GM12878 (cell line): ENCODE measurements at regions not wholly inside any gene's neighbourhood (a gene's known extent, or its start where the extent isn't known, plus 50 kb on each side); places are given as distances from the start of the nearest gene placed in this dataset.

ENCODE experiments used
- ATAC-seq: fragments of 200-7000 bp; cut with Tn5 transposase; 3 replicates; pipeline ENCODE4 v1.9.1; 2020; ENCODE audit warnings: mild to moderate bottlenecking, moderate library complexity
- BruUV-seq: library from RNA; stranded (reverse); fragments of 400-500 nt; replicated peaks from 2 replicates; lab custom pipeline; 2021; lab: Mats Ljungman, UMichigan
- CTCF ChIA-PET: fragments of 300-600 bp; sonication (Branson Sonifier 250); formaldehyde crosslinking; extraction: SDS; loops from one replicate; lab custom pipeline; 2021; ENCODE audit warnings: inconsistent platforms; lab: Yijun Ruan, JAX
- POLR2A ChIA-PET: fragments of 350-600 bp; formaldehyde crosslinking; extraction: SDS; loops from one replicate; lab custom pipeline; 2021; ENCODE audit warnings: inconsistent platforms; lab: Charles Lee
- RAD21 ChIA-PET: fragments of 300-600 bp; sonication (Branson Sonifier 250); formaldehyde crosslinking; loops from one replicate; lab custom pipeline; 2023; ENCODE audit warnings: antibody characterized with exemption; ENCODE audit not compliant: unreplicated experiment; lab: Charles Lee
- SMC1A ChIA-PET: fragments of 300-600 bp; sonication (Branson Sonifier 250); formaldehyde crosslinking; loops from one replicate; lab custom pipeline; 2023; ENCODE audit not compliant: unreplicated experiment, uncharacterized antibody; lab: Charles Lee
- DNase-seq: peaks from one replicate; pipeline ENCODE4 v3.0.0-alpha.2; 2011; ENCODE audit warnings: low read depth, low spot score
- FAIRE-seq: peaks from 3 replicates; lab custom pipeline; 2011; peaks lifted over from hg19 to GRCh38; lab: Jason Lieb, UNC
- H2AFZ ChIP-seq: 2 replicates; pipeline ENCODE4 v1.6.0; 2011; ENCODE audit warnings: low read depth, low read length, control low read depth; ENCODE audit not compliant: control insufficient read depth
- H3K27ac ChIP-seq: 2 replicates; pipeline ENCODE4 v1.5.1; 2011; ENCODE audit warnings: control low read depth; ENCODE audit not compliant: control insufficient read depth, insufficient read depth
- H3K27me3 ChIP-seq, 2 experiments: replicated peaks in 1 of 2; 2 replicates each; pipeline versions ENCODE4 v1.6.0 to v1.6.1; 2011; ENCODE audit warnings: low read length in 1 of 2; ENCODE audit not compliant: control insufficient read depth in 2 of 2, insufficient read depth in 2 of 2
- H3K36me3 ChIP-seq, 2 experiments: 2 replicates each; pipeline ENCODE4 v1.5.1; 2011; ENCODE audit warnings: low read length in 1 of 2; ENCODE audit not compliant: control insufficient read depth in 2 of 2, insufficient read depth in 2 of 2
- H3K4me1 ChIP-seq: 2 replicates; pipeline ENCODE4 v1.6.1; 2011; ENCODE audit warnings: mild to moderate bottlenecking, low read length, moderate library complexity, mixed read lengths; ENCODE audit not compliant: control insufficient read depth, insufficient read depth
- H3K4me2 ChIP-seq: 2 replicates; pipeline ENCODE4 v1.6.0; 2011; ENCODE audit warnings: control low read depth; ENCODE audit not compliant: control insufficient read depth, insufficient read depth
- H3K4me3 ChIP-seq: fragments of 200-600 bp; sonication (generic); 2 replicates; pipeline ENCODE4 v1.5.1; 2016
- H3K79me2 ChIP-seq: 2 replicates; pipeline ENCODE4 v1.6.0; 2011; ENCODE audit warnings: low read length; ENCODE audit not compliant: control insufficient read depth, insufficient read depth
- H3K9ac ChIP-seq: 2 replicates; pipeline ENCODE4 v1.8.0; 2011; ENCODE audit warnings: low read length, control low read depth, mixed read lengths; ENCODE audit not compliant: control insufficient read depth, insufficient read depth
- H3K9me3 ChIP-seq: replicated peaks from 3 replicates; pipeline ENCODE4 v1.5.1; 2011; ENCODE audit warnings: mild to moderate bottlenecking, low read length; ENCODE audit not compliant: control insufficient read depth, insufficient read depth
- H4K20me1 ChIP-seq: 2 replicates; pipeline ENCODE4 v1.6.0; 2011; ENCODE audit not compliant: control insufficient read depth, insufficient read depth
- CBX3 ChIP-seq: fragments of 200-600 bp; sonication (generic); IDR thresholded peaks from 2 replicates; pipeline ENCODE4 v1.6.1; 2016; ENCODE audit warnings: low read depth, borderline replicate concordance
- CREB1 ChIP-seq: IDR thresholded peaks from 2 replicates; pipeline ENCODE4 v1.6.1; 2012; ENCODE audit warnings: low read depth, mild to moderate bottlenecking, inconsistent platforms
- HDAC6 ChIP-seq: fragments of 200-600 bp; sonication (generic); IDR thresholded peaks from one replicate; pipeline ENCODE4 v1.8.0; 2017; ENCODE audit warnings: antibody characterized with exemption; ENCODE audit not compliant: unreplicated experiment
- LARP7 ChIP-seq: fragments of 450-650 bp; IDR thresholded peaks from 2 replicates; pipeline ENCODE4 v1.6.1; 2017; ENCODE audit warnings: mild to moderate bottlenecking
- MYB ChIP-seq: fragments of 150-350 bp; IDR thresholded peaks from 2 replicates; pipeline ENCODE4 v1.6.1; 2014; ENCODE audit warnings: mild to moderate bottlenecking, low read depth, low read length, borderline replicate concordance
- RAD21 ChIP-seq: IDR thresholded peaks from 2 replicates; pipeline ENCODE4 v1.6.1; 2011; ENCODE audit warnings: mild to moderate bottlenecking, low read depth, low read length, moderate library complexity; ENCODE audit not compliant: insufficient read depth
- SIX5 ChIP-seq: IDR thresholded peaks from 2 replicates; pipeline ENCODE4 v1.6.1; 2011; ENCODE audit warnings: mild to moderate bottlenecking, low read depth, low read length, moderate library complexity; ENCODE audit not compliant: severe bottlenecking
- SMARCA5 ChIP-seq: fragments of 450-650 bp; IDR thresholded peaks from 2 replicates; pipeline ENCODE4 v1.6.1; 2017; ENCODE audit warnings: mild to moderate bottlenecking
- SPI1 ChIP-seq: IDR thresholded peaks from 2 replicates; pipeline ENCODE4 v1.6.1; 2011; ENCODE audit warnings: low read depth, mild to moderate bottlenecking, low read length, moderate library complexity, borderline replicate concordance; ENCODE audit not compliant: insufficient read depth
- SUPT20H ChIP-seq: IDR thresholded peaks from 2 replicates; pipeline ENCODE4 v1.6.1; 2011; ENCODE audit warnings: low read depth, mild to moderate bottlenecking, low read length, moderate library complexity, borderline replicate concordance; ENCODE audit not compliant: control insufficient read depth
- TAF1 ChIP-seq: IDR thresholded peaks from 2 replicates; pipeline ENCODE4 v1.6.1; 2011; ENCODE audit warnings: mild to moderate bottlenecking, low read depth, low read length, borderline replicate concordance
- ZNF24 ChIP-seq: fragments of 450-650 bp; IDR thresholded peaks from 2 replicates; pipeline ENCODE4 v1.6.1; 2017; ENCODE audit warnings: antibody characterized with exemption, mild to moderate bottlenecking
- WGBS: methylation state at CpG from one replicate; pipeline ENCODE4 v1.1.6; 2016; ENCODE audit warnings: low lambda C conversion rate; ENCODE audit not compliant: insufficient replicate concordance, insufficient coverage; ENCODE audit errors: missing lambda C conversion rate; 5-methylcytosine and 5-hydroxymethylcytosine counted together
- in situ Hi-C: fragments of 300-500 bp; cut with MboI; formaldehyde crosslinking; loops from 9 replicates; pipeline ENCODE4 v1.14.3; 2018; ENCODE audit warnings: mixed read lengths
- intact Hi-C: fragments of 100-400 bp; cut with micrococcal nuclease; formaldehyde crosslinking; loops from one replicate; pipeline ENCODE4 v1.14.2; 2022; ENCODE audit not compliant: unreplicated experiment
- TF ChIP-seq, protein P1 (sequence below), 3 experiments: IDR thresholded peaks in 2 of 3; conservative IDR thresholded peaks in 1 of 3; 2 replicates each; pipeline ENCODE4 v1.5.1; 2011; ENCODE audit warnings: low read depth in 3 of 3, low read length in 3 of 3, mild to moderate bottlenecking in 3 of 3, control low read depth in 2 of 3, moderate library complexity in 2 of 3, inconsistent platforms in 1 of 3, mixed read lengths in 1 of 3; ENCODE audit not compliant: control insufficient read depth in 2 of 3, insufficient read depth in 1 of 3; ENCODE audit errors: extremely low read depth in 1 of 3
- TF ChIP-seq, protein P2 (sequence below): IDR thresholded peaks from 2 replicates; pipeline ENCODE4 v1.6.1; 2011; ENCODE audit warnings: borderline replicate concordance, low read depth, mild to moderate bottlenecking, moderate library complexity, low read length; ENCODE audit not compliant: insufficient read depth, poor library complexity, severe bottlenecking

DNA sequence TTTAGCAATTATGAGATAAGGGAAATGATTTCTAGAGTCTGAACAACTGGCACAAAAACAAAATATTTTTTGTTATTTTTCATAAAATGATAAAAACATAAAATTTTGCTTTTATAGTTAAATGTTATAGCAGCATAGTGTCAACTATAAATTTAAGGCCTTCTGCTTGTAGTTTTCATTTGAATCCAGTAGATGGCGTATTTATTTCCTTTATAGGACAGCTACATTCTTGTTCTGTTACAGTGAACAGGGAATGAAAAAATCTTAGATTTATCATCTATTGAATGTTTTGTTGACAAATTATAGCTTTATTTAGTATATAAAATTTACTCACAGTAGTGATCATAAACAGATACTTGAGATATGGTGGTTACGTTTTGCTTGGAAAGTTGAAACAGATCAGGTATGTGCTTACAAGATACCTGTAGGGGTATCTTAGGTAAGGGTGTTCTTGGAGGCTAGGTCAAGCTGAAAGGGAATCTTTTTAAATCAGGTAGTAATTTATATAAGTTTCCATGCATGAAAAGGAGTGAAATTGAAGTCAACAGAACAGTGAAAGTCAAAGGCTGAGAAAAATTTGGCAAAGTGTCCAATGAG, 239.3 kb upstream of the GRIN3A start:
- no peaks in the 10 kb centered on the region for H4K20me1 ChIP-seq
- H3K4me3 ChIP-seq = no peak overlapping the region
- H2AFZ ChIP-seq = no peak overlapping the region
- ChIA-PET SMC1A (interaction anchor here (0.7 to 1.7 kb wide), 4 partner anchors 12 to 1049 kb away, joined by 3 to 5 read pairs (median 4); no protein-coding TSS in a partner anchor), RAD21 (interaction anchor here (0.6 kb wide), 1 partner anchor 29 kb away, joined by 3 read pairs; no protein-coding TSS in a partner anchor), CTCF (interaction anchor here (0.7 to 1.2 kb wide), 6 partner anchors 13 to 470 kb away, joined by 3 to 4 read pairs (median 3); no protein-coding TSS in a partner anchor), POLR2A (interaction anchor here (1.0 kb wide), 1 partner anchor 582 kb away, joined by 3 read pairs; no protein-coding TSS in a partner anchor)
- H3K4me2 ChIP-seq = no peak overlapping the region
- in situ Hi-C loops (no loop called here), intact Hi-C loops (loop anchor here (10.0 kb wide), 2 partner anchors 287 to 457 kb away; no protein-coding TSS in a partner anchor)
- DNase-seq (no peak), ATAC-seq (peak; percentile 73), FAIRE-seq (peak; percentile 52)
- 0% methylated on average over 2 of the region's 2 CpGs for WGBS
- H3K27me3 ChIP-seq = no peaks in the 10 kb centered on the region
- no peaks in the 10 kb centered on the region for H3K9me3 ChIP-seq
- BruUV-seq = no TSS peak
- no peaks in the 10 kb centered on the region for H3K4me1 ChIP-seq
- no peak overlapping the region for H3K27ac ChIP-seq
- TF ChIP-seq, protein P1, sequence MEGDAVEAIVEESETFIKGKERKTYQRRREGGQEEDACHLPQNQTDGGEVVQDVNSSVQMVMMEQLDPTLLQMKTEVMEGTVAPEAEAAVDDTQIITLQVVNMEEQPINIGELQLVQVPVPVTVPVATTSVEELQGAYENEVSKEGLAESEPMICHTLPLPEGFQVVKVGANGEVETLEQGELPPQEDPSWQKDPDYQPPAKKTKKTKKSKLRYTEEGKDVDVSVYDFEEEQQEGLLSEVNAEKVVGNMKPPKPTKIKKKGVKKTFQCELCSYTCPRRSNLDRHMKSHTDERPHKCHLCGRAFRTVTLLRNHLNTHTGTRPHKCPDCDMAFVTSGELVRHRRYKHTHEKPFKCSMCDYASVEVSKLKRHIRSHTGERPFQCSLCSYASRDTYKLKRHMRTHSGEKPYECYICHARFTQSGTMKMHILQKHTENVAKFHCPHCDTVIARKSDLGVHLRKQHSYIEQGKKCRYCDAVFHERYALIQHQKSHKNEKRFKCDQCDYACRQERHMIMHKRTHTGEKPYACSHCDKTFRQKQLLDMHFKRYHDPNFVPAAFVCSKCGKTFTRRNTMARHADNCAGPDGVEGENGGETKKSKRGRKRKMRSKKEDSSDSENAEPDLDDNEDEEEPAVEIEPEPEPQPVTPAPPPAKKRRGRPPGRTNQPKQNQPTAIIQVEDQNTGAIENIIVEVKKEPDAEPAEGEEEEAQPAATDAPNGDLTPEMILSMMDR (IDR thresholded peaks at IDR 0.05 in 2 of 3, conservative IDR thresholded peaks at IDR 0.05 in 1 of 3; ENCODE audit: control insufficient read depth in 2 of 3, extremely low read depth in 1 of 3, insufficient read depth in 1 of 3, low read depth in 3 of 3, low read length in 3 of 3) = peak; percentile 34 to 41 (median 37); a peak in 4 of 6 replicates
- TF ChIP-seq RAD21 (peak; percentile 48), SIX5 (no peak)
- H3K79me2 ChIP-seq = no peaks in the 10 kb centered on the region
- no peaks in the 10 kb centered on the region for H3K36me3 ChIP-seq
- no peak overlapping the region for H3K9ac ChIP-seq

DNA sequence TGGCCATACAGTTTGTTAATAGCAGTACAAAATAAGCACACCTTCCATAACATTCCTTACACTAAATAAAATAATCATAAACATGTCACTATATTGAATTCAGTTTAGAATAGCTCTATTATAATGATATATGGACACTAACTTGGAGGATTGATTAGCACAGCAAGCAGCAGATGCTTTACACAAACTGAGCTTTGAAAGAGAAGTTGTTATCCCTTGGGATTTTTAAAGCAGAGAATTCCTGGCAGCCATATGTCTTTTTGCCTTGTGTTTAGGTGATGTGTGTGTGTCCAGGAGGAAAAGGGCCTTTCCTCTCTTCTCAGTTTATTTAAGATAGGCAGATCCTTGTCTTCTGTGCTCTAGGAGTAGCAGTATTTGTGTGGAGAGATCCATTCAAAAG, 232.2 kb upstream of the GRIN3A start:
- ChIA-PET RAD21 (no interaction called here), CTCF (no interaction called here), POLR2A (no interaction called here), SMC1A (interaction anchor here (0.5 kb wide), 1 partner anchor 292 kb away, joined by 3 read pairs; no protein-coding TSS in a partner anchor)
- H3K79me2 ChIP-seq = no peaks in the 10 kb centered on the region
- in situ Hi-C loops (no loop called here), intact Hi-C loops (loop anchor here (10.0 kb wide), 2 partner anchors 294 to 464 kb away; no protein-coding TSS in a partner anchor)
- DNase-seq = no peak
- H3K9ac ChIP-seq = no peak overlapping the region
- no peaks in the 10 kb centered on the region for H3K36me3 ChIP-seq
- H2AFZ ChIP-seq = no peak overlapping the region
- ATAC-seq = no peak
- H3K27ac ChIP-seq = no peak overlapping the region
- FAIRE-seq = no peak
- H3K9me3 ChIP-seq = no peaks in the 10 kb centered on the region
- no TSS peak for BruUV-seq
- H3K4me1 ChIP-seq = no peaks in the 10 kb centered on the region
- no peaks in the 10 kb centered on the region for H4K20me1 ChIP-seq
- H3K4me2 ChIP-seq = no peak overlapping the region
- H3K27me3 ChIP-seq = no peaks in the 10 kb centered on the region
- no peak overlapping the region for H3K4me3 ChIP-seq
- TF ChIP-seq SPI1 (no peak), ZNF24 (no peak), HDAC6 (no peak), SUPT20H (no peak), SMARCA5 (no peak), CBX3 (no peak), TAF1 (no peak), MYB (no peak), CREB1 (no peak), LARP7 (no peak)
- TF ChIP-seq, protein P2, sequence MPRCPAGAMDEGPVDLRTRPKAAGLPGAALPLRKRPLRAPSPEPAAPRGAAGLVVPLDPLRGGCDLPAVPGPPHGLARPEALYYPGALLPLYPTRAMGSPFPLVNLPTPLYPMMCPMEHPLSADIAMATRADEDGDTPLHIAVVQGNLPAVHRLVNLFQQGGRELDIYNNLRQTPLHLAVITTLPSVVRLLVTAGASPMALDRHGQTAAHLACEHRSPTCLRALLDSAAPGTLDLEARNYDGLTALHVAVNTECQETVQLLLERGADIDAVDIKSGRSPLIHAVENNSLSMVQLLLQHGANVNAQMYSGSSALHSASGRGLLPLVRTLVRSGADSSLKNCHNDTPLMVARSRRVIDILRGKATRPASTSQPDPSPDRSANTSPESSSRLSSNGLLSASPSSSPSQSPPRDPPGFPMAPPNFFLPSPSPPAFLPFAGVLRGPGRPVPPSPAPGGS = no peak
